NCI-H1105 treated with DMSO at 0.1 percent for 48 hours (cell line): ENCODE measurements at regions not wholly inside any gene's neighbourhood (a gene's known extent, or its start where the extent isn't known, plus 50 kb on each side); places are given as distances from the start of the nearest gene placed in this dataset.
"Not testable (repeated sequence)": the region's sequence is repeated elsewhere in the genome, so short reads cannot be mapped to it uniquely, and the experiment has no call there.

Experiments
- DNase-seq: peaks from one replicate; lab custom pipeline; 2025; lab: John Stamatoyannopoulos, UW

DNA sequence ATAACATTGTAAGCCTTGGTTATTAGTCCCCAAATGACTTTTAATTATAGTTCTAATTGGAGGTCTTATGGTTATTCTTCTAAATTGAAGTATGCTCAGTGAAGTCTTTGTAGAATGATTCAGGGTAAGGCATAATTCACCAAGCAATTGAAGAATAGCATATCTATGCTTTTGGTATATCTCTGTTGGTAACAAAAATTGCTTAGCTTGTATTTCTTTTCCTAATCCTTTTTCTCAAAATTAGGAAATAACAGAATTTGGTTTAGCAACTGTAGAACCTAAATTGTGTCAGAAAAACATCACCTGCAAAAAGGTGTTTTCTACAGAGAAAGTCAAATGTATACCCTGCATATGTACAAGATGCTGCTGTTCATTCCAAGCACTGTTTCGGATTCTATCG is 189.2 kb upstream of the EPHA4 start:
- DNase-seq = no peak

DNA sequence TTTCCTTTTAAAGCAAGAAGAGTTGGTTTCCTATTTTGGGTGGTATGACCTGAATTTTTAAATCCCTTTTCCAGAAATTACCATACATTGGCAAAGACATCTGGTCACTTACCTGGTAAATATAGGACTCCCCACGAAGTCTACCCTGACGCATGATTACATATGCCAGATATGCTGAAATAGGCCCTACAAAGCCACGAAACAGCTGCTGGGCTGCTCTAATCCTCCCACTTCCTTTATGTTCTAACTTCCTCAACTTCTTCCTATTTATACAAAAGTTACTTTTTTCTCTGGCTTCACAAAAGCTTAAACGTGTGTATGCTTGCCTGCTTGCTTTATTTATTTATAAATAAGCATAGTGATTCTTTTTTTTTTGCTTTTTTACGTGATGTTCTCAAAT is 186.0 kb upstream of the EPHA4 start:
- no peak for DNase-seq

DNA sequence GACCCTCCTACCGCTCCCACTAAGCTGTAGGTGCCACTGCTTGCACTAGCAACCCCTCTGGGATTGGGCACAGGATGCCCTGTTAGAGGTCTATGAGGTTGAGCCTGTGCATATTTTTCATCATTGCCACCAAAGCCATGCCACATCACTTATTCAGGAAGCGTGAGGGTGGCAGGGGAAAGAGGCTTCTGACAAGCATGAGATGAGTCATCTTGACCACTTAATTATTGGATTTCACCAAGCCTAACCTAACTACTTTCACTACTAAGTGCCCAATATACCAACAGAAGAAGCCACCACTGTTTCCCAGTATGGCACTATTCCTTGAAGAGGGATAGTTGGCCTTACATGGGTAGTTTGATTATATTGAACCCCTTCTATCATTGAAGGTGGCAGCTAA is 181.3 kb upstream of the EPHA4 start:
- DNase-seq = no peak

DNA sequence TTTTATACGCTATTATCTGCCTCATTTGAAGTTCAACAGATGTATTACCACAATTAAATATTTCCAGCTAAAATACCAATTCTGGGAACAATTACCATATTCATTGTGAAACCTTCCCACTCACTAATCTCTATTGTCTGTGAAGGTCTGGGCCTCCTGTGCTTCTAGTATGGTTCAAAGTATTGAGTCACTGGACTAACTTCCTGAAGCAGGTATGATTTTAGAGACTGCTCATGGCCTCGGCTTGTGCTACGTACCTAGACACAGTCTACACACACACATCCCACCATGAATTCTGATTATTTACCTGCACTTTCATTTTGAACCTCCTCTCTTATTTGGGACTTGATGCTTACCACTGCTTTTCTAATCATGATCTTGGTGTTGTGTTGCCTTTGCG is 180.7 kb upstream of the EPHA4 start:
- no peak for DNase-seq

DNA sequence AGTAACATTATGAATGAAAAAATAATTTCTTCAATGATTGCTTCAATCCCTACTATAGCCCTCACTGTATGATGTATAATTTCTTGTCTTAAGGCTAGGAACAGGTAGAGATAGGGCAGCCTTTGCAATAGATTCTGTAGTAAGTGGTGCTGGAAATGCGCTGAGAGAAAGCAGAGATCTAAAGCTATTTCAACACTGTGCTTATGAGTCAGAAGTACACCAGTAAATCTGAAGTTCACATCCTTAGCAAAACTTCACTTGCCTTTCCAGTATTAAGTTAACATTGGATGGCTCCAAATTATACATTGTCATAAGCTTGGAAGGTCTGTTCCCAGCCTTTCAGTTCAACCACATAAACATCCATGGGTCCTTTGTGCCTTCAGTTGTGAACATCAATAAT is 178.2 kb upstream of the EPHA4 start:
- no peak for DNase-seq

DNA sequence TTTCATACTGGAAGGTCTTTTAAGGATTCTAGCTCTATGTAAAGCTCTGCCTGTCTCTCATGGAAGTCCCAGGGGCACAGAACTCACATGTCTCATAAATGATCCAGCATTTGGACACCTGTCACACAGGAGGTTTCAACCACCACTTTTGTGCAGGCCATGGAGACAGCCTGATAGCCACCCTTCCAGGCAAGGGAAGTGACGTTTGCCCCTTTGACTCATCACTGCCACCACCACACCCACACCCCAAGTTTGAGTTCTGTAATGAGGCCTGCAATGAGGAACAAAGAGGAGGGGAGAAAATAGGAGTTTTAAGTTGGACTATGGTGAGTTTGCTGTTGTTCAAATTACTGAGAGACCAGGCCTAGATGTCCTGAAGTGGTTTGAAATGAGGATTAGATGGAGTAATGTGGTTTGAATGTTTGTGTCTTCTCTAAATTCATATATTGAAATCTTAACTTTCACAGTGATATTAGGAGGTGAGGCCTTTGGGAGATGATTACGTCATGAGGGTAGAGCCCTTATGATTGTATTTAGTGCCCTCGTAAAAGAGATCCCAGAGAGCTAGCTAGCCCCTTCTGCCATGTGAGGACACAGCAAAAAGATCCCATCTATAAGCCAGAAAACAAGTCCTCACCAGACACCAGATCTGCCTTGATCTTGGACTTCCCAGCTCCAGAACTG is 175.3 kb upstream of the EPHA4 start:
- no peak for DNase-seq

DNA sequence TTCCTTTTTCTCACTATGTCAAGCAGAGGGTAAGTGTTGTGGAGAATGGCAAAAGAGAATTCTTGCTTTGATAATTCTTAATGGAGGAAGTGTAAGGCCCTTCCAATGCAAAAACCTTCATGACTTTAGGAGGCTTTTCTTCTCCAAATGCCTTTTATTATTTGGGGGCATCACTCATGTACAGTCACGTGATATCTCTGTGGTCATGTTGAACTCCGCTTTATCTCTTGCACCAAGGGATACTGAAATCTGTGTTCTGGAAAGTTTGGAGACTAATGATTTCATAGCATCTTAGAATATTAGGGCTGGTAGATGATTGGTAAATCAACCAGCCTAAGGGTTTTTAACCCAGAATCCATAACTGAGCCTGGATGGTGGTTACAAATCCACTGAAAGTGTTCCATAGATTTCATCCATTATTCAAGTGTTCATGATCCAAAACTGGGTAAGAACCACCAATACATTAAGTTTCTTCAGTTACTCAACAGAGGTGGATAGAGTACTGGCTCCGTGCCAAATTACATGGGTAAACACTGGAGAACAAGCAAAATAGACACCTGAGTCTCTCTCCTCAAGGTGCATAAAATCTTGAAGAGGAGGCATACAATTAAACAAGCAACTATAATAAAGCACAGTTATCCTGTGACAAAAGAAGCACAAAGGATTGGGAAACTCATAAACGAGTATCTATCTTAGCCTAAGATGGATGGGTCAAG is 169.6 kb upstream of the EPHA4 start:
- DNase-seq = peak; percentile 14

DNA sequence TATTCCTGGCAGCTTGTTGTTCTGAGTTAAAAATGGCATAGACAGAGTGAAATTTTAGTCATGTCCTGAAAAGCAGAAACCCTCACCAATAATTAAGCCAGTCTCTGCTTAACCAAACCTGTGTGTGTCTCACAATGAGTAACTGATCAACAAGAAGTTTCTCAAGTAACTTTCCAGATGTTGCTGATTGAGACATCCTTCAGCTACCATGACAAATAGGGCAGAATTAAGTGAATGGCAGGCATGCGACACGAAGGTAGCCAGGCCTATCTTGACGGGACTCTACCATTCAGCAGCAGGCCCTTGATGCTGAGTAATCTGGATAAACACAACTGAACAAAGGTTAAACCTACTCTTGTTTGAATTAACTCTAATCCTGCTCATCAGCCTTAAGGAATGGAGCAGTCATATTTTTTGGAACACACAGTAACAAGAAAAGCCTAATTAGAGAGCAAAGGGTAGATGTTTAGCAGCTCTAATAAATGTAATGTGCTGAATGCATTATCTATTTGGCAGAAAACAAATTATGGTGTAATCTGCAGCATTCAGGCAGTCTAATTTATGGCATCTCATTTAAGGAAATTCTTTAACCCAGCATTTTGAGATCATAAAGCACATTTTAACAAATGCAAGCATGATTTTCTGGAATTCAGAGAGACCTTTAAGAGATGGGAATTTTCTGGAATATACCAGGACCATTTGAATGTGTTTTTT is 159.5 kb upstream of the EPHA4 start:
- DNase-seq = no peak

DNA sequence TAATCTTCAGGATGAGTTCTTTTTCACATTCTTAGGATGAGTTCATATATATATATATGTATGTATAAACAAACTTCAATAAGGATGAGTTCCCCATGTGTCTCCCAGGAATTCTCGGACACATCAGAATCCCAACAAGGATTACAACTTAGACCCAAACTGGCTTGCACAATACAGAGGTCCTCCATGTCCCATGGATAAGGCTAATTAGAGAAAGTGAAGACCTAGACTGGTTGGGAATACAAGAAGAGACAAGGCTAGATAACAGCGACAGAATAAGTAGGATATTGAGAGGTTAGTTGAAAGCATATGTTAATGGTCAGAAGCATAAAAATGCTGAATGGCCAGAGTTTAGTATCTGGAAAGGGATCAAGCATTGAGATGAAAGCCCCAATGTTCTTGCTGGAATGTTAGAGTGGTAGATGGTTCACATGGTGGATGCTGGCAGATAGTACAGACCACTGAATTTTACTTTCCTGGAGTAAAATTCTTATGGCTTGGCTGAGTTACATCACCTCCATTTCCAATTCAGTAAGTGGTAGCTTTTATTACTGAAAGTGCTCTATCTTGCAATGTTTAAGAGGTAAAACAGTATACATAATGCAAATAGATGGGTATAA is 154.9 kb upstream of the EPHA4 start:
- DNase-seq = no peak

DNA sequence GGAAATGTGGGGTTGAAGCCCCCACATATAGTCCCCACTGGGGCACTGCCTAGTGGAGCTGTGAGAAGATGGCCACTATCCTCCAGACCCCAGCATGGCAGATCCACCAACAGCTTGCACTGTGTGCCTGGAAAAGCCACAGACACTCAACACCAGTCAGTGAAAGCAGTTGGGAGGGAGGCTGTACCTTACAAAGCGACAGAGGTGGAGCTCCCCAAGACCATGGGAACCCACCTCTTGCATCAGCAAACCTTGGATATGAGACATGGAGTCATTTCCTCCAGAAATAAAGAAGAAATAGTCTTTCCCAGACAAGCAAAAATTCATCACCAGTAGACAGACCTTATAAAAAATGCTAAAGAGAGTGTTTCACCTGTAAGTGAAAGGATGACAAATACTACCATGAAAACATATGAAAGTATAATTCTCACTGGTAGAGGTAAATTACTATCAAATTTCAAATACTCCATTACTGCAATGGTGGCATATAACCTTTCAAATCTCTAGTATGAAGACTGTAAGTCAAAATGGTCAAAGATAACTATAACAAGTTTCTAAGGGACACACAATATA is 152.6 kb upstream of the EPHA4 start:
- DNase-seq = no peak

DNA sequence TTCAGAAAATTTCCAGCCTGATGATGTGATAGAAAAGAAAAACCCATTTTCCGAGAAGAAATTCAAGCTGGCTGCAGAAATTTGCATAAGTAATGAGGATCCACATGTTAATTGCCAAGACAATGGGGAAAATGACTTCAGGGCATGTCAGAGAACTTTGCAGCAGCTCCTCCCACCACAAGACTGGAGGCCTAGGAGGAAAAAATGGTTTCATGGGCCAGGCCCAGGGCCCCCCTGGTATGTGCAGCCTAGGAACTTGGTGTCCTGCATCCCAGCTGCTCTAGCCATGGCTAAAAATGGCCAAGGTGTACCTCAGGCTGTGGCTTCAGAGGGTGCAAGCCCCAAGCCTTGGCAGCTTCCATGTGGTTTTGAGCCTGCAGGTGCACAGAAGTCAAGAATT is 152.0 kb upstream of the EPHA4 start:
- not testable (repeated sequence) for DNase-seq

DNA sequence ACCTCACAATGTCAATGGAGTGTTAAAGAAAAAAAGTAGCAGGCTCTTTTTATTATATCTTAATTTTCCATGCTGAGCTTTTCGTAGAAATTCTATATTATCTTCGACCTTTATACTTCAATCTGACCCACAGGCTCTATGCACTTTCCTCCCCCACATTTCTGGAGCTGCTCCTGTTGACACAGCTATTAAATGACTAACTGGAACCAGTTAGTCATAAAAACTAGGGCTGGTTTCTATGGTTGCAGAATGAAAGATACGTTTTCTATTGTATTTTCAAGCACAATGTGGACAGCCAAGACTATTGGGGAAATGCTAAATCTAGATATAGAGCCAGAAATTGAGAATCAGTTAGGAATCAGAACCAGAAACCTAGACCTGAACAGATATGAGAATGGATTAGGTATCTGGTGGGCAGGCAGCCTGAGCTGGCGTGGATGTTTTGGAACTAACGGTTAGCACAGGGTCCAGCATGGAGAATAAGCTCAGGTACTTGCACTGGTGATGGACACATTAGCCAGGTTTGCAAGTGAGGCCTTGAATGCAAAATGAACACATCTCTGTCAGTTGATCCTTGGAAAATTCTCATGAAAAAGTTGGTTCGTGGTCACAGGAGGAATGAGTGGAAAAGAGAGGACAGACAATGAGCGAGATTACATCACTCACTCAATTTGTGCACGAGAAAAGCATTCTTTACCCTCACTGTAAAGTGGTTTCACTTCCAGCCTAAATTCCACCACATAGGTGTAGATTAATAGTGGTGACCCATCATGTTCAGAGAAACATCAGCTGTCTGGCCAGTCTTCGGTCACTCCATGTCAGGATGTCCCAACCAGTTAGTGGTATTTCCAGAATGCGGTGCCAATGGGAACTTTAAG is 144.6 kb upstream of the EPHA4 start:
- DNase-seq = no peak

DNA sequence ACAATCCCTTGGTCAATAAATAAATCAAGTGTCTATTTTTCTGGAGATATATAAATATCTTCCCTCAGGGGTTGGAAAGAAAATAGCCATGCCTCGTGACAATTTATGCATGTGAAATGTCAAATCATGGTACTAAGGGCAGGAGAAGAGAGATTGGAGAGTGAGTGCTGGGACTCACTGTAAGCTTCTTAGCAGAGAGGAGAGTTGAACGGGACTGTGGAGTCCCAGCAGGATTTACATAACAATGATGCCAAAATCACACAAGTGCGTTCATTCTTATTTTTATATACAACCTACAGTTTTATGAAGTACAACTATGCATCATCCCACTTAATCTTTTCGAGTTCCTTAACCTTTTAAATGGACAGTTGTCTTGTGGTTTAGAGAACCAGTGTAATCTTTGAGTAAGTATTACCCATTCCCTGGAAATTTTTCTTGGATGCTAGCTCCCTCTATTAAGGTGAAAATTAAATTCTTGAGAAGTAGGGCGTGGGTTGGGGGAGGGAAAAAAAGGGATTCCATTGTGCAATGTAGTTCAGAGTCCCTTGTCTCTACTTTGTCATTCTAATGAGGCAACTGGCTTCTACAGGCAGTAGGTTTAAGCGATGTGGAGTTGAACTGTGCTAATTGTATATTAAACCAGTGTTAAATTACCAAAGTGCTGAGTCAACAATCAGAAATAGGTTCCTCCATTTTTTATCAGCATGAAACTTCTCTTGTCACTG is 143.6 kb upstream of the EPHA4 start:
- DNase-seq = no peak

DNA sequence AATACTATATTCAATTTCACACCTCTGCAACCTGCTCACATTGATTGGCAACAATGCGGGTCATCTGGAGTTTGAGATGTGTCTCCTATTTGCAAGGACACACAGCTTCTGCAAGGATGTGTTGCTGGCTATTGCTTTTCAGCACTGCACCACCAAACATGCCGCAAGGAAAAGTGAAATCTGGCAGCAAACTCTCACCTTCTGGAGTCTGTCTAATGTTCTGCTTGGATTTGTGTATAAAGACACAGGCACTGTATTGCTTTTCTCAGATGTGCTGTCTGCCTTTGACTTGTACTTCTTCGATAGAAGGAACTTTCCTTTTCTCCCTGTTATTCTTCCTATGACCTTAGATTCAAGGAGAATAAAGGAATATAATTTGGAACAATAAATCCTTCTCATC is 138.6 kb upstream of the EPHA4 start:
- DNase-seq = no peak

DNA sequence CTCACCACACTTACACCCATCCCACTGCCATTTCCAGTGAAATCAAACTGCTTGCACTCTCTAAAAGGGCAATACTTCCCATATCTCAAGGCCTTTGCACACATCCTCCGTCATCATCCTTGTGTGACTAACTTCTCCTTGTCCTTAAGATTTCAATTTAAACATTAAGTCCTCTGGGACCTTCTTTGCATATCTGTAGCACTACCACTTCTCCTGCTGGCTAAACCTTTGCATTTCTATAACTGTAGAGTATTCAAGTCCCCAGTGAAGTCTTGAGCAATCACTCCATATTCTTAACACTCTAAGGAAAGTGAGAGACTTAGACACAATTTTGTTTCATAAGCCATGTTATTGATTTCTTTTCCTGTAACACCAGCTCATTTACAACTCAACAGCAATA is 136.8 kb upstream of the EPHA4 start:
- no peak for DNase-seq

DNA sequence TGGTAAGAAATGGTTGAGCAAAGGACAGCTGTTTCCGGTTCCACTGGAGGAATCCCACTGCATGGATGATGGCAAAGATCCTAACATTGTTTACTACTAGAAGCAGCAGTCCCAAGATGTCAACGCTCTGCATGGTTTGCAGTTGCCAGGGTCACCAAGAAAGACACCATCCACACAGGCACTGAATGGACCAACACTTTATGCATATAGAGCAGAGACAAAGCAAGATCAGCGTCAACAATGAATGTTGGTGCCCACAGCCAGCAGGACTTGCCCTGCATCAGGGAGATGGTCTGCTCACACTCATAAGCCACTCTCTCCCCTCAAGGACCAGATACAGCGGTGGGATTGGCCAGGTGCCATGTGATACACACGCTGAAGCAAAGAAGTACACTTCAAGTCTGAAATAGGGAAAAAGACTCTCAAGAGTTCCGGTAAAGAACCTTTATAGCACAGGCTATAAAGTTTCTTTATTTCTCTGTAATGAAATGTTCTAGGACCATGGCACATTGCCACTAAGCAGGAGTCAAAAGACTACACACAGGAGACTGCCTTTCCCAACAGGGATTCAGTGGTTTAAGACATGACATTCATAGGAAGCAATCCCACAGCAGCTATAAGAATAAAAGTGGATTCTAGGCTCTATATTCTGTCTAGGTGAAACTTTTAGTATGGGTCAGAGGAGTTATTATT is 133.2 kb upstream of the EPHA4 start:
- no peak for DNase-seq

DNA sequence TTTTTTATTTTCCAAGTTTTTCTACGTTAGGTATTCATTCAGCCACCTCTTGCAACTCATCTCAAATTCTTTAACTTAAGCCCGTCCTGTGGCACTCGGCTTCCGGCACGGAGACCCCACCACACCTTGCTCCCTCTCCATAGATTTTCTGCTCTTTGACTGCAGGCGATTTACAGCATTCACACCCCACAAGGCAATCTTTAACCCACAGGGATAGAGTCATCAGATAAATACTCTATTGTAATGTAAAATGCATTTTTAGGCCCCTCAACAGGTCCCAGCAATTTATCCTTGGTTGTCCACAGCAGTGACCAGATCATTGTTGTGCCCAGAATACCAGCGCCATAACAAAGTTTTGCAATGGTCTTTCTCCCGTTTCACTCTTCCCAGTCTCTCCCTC is 132.3 kb upstream of the EPHA4 start:
- no peak for DNase-seq

DNA sequence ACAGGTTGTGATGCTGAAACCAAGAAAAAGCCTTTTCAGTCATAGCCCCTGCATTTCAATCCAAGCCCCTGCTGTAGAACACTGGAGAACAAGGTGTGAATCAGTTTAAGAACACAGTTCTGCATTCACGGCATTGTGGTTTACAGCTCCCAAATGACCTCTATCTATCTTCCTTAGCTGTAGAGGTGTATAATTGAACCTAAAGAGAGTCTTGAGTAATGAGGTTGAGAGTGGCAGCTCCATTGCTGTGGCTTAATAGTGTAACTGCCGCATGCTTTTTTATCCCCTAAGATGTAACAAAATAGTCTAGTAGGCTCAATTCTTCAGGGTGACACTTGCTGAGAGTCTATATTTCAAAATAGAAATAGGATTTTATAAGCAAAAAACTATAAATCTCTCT is 121.3 kb upstream of the EPHA4 start:
- no peak for DNase-seq

DNA sequence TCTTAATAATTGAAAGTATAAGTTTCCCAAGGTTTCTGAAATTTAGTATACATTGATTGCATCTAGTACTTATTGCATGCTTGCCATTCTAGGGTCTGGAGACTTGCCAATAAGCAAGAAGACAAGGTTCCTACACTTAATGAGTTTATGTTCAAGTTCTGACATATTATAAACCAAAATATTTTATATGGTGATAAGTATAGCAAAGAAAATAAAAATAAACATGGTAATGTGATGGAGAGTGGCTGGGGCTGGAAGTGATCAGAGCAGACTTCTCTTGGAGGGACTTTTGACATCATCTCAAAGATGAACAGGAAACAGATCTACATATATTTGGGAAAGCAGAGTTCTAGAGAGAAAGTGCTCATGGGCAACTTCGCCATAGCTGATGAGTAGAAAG is 119.5 kb upstream of the EPHA4 start:
- DNase-seq = no peak

DNA sequence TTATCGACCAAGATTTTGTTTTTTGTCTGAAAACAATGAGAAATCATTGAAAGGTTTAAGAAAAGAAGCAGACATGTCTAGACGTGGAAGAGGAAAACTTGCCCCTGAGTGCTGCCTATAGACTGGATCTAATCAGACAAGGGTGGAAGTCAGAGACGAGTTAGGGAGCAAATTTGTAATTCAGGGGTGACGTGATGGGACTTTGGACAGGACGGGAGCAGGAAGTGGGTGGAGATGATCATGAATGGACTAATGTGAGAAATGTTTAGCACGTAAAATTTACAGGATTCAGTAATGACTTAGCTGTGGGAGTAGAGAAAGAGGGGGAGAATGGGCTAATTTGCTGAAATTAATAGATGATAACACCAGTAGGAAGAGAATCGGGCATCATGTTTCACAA is 117.0 kb upstream of the EPHA4 start:
- no peak for DNase-seq
